ENCODE measurements at regions not wholly inside any gene's neighbourhood (a gene's known extent, or its start where the extent isn't known, plus 50 kb on each side); places are given as distances from the start of the nearest gene placed in this dataset.

GRCh38 chr10:57225920-57226319, 864.9 kb upstream of the ZWINT start:
- TF ChIP-seq CTCF (IDR thresholded peaks at IDR 0.05; ENCODE audit: poor library complexity) = no peak
- TF ChIP-seq EZH2phosphoT487 (IDR thresholded peaks at IDR 0.05; ENCODE audit: low read depth, severe bottlenecking, unreplicated experiment) = no peak

Measured in hepatocyte (in vitro differentiated cells).